ENCODE measurements at regions not wholly inside any gene's neighbourhood (a gene's known extent, or its start where the extent isn't known, plus 50 kb on each side); places are given as distances from the start of the nearest gene placed in this dataset.
A peak's percentile ranks its signal among the peaks of the same experiment; 100 is the strongest.

DNA sequence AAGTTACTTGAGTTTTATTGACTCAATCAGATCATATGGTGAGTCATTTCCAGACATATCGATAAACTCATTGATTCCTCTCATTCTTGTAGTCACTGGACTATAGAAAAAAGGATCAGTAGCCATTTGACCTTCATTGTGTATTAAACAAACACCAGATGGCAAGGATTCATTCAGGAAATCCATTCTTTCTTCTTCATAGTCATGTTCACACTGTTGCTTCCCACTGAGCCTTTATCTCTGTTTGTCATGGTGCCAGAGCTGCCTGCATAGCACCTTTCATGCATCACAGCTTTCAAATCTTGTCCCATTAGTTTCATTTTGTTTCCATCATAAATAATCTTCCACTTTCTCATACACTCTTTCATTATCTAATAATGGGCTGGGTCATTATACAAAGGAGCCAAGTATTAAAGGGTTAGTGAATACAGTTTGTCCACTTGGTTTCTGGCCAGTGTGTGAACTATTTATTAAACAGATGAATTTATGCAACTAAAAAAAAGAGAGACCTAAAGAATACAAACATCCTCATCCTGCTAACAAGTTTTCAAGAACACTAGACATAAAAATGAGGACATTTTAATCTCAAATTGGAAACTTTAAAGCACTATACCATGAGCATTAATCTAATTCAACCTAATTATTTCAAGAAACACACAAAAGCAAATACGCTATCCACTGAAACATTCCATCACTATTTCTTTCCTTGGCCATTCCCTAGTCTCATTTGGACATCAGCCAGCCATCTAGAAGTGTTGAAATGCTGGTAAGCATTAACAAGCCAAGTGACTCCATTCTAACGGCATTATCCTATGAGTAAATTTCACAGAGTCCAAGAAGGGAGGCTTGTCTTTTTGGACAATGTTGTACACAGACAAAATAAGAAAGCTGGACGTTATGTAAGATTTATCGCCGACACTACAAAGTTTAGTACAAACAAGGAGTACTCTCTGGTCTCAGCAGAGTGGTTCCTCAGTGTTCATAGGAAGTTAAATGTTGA lies 476.5 kb downstream of the FOXG1 start:
- Mint-ChIP-seq H3K27ac (no peak overlapping the region), H3K36me3 (ENCODE audit: low read depth) (no peaks in the 10 kb centered on the region), H3K27me3 (ENCODE audit: insufficient read depth) (no peaks in the 10 kb centered on the region), H3K4me3 (no peak overlapping the region), H3K4me1 (peaks cover 3% of the 10 kb centered on the region), H3K9me3 (peaks cover 3% of the 10 kb centered on the region)
- no peaks in the 10 kb centered on the region for H3K4me1 ChIP-seq (ENCODE audit: control insufficient read depth, insufficient read depth, low read length)
- no peaks in the 10 kb centered on the region for H3K27me3 ChIP-seq (ENCODE audit: control insufficient read depth, insufficient read depth, low read length, poor library complexity, severe bottlenecking)
- no peak overlapping the region for H3K9ac ChIP-seq (ENCODE audit: extremely low read depth, low read length, poor library complexity, severe bottlenecking)
- TF ChIP-seq, protein P1, sequence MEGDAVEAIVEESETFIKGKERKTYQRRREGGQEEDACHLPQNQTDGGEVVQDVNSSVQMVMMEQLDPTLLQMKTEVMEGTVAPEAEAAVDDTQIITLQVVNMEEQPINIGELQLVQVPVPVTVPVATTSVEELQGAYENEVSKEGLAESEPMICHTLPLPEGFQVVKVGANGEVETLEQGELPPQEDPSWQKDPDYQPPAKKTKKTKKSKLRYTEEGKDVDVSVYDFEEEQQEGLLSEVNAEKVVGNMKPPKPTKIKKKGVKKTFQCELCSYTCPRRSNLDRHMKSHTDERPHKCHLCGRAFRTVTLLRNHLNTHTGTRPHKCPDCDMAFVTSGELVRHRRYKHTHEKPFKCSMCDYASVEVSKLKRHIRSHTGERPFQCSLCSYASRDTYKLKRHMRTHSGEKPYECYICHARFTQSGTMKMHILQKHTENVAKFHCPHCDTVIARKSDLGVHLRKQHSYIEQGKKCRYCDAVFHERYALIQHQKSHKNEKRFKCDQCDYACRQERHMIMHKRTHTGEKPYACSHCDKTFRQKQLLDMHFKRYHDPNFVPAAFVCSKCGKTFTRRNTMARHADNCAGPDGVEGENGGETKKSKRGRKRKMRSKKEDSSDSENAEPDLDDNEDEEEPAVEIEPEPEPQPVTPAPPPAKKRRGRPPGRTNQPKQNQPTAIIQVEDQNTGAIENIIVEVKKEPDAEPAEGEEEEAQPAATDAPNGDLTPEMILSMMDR (conservative IDR thresholded peaks at IDR 0.05) = no peak
- DNase-seq = no peak
- no peaks in the 10 kb centered on the region for H3K9me3 ChIP-seq (ENCODE audit: control insufficient read depth, low read length)
- peak overlapping the region; percentile 79 for H3K27ac ChIP-seq (ENCODE audit: low read depth, low read length)
- no peaks in the 10 kb centered on the region for H3K36me3 ChIP-seq (ENCODE audit: control insufficient read depth, insufficient read depth, low read length)
- no peak overlapping the region for H3K4me3 ChIP-seq (ENCODE audit: low read length)
- WGBS, 2 experiments (ENCODE audit: insufficient coverage in 1 of 2, insufficient read length in 1 of 2) = 85 to 97% methylated on average over 6 of the region's 6 CpGs

DNA sequence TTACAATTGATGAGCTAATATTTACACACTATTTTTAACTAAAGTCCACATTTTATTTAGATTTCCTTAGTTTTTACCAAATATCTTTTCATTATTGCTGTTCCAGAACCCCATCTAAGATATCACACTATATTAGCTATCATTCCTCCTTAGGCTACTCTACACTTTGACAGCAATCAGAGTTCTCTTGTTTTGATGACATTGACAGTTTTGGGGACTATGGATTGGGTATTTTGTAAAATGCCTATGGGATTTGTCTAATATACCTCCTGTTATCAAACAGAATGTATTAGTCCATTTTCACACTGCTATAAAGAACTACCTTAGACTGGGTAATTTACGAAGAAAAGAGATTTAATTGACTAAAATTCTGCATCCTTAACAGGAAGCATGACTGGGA lies 489.1 kb downstream of the FOXG1 start:
- TF ChIP-seq, protein P1 (conservative IDR thresholded peaks at IDR 0.05) = no peak
- H3K9ac ChIP-seq (ENCODE audit: extremely low read depth, low read length, poor library complexity, severe bottlenecking) = no peak overlapping the region

DNA sequence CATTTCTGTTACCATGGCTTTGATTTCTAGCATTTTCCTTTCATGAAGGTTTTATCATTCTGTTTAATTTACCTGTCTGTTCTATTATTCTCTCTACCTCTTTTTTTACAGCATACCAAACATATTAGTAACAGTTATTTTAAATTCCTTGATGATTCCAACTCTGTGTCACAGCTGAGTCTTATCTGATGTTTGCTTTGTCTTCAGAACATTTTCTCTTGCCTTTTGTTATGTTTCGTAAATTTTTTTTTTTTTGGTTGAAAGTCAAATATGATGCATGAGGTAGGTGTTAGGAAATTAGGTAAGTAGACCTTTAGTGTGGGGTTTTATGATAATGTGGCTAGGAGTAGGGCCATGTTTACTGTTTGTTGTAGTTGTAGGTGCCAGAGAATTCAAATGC lies 496.4 kb downstream of the FOXG1 start:
- no peaks in the 10 kb centered on the region for H3K4me1 ChIP-seq (ENCODE audit: control insufficient read depth, insufficient read depth, low read length)
- no peaks in the 10 kb centered on the region for H3K36me3 ChIP-seq (ENCODE audit: control insufficient read depth, insufficient read depth, low read length)
- DNase-seq = no peak
- no peak overlapping the region for H3K4me3 Mint-ChIP-seq
- no peaks in the 10 kb centered on the region for H3K9me3 ChIP-seq (ENCODE audit: control insufficient read depth, low read length)
- H3K27me3 ChIP-seq (ENCODE audit: control insufficient read depth, insufficient read depth, low read length, poor library complexity, severe bottlenecking) = no peaks in the 10 kb centered on the region
- WGBS, 2 experiments (ENCODE audit: insufficient coverage in 1 of 2, insufficient read length in 1 of 2) = 83% methylated on average over 1 of the region's 1 CpG; no CpG with 5 or more reads in 1 of the 2 experiments
- no peak overlapping the region for H3K4me3 ChIP-seq (ENCODE audit: low read length)
- no peak overlapping the region for H3K27ac ChIP-seq (ENCODE audit: low read depth, low read length)
- no peak overlapping the region for H3K9ac ChIP-seq (ENCODE audit: extremely low read depth, low read length, poor library complexity, severe bottlenecking)
- no peak overlapping the region for H3K27ac Mint-ChIP-seq
- H3K36me3 Mint-ChIP-seq (ENCODE audit: low read depth) = no peaks in the 10 kb centered on the region
- peaks cover 25% of the 10 kb centered on the region for H3K27me3 Mint-ChIP-seq (ENCODE audit: insufficient read depth)
- TF ChIP-seq, protein P1 (conservative IDR thresholded peaks at IDR 0.05) = no peak
- peaks cover 4% of the 10 kb centered on the region for H3K4me1 Mint-ChIP-seq
- no peaks in the 10 kb centered on the region for H3K9me3 Mint-ChIP-seq

More for the DNA sequence above, 489.1 kb downstream of the FOXG1 start:
- no peaks in the 10 kb centered on the region for H3K27me3 ChIP-seq (ENCODE audit: control insufficient read depth, insufficient read depth, low read length, poor library complexity, severe bottlenecking)
- Mint-ChIP-seq H3K27me3 (ENCODE audit: insufficient read depth) (peaks cover 5% of the 10 kb centered on the region), H3K36me3 (ENCODE audit: low read depth) (no peaks in the 10 kb centered on the region), H3K4me1 (no peaks in the 10 kb centered on the region), H3K4me3 (no peak overlapping the region), H3K27ac (no peak overlapping the region), H3K9me3 (peaks cover 23% of the 10 kb centered on the region)
- H3K4me3 ChIP-seq (ENCODE audit: low read length) = no peak overlapping the region
- no peak for DNase-seq
- no peaks in the 10 kb centered on the region for H3K4me1 ChIP-seq (ENCODE audit: control insufficient read depth, insufficient read depth, low read length)
- no peaks in the 10 kb centered on the region for H3K9me3 ChIP-seq (ENCODE audit: control insufficient read depth, low read length)
- no peak overlapping the region for H3K27ac ChIP-seq (ENCODE audit: low read depth, low read length)
- H3K36me3 ChIP-seq (ENCODE audit: control insufficient read depth, insufficient read depth, low read length) = no peaks in the 10 kb centered on the region
- 79 to 100% methylated on average over 1 of the region's 1 CpG for WGBS, 2 experiments (ENCODE audit: insufficient coverage in 1 of 2, insufficient read length in 1 of 2)
